Mononuclear cell (primary cell): ENCODE measurements at regions not wholly inside any gene's neighbourhood (a gene's known extent, or its start where the extent isn't known, plus 50 kb on each side); places are given as distances from the start of the nearest gene placed in this dataset.
"Not testable (repeated sequence)": the region's sequence is repeated elsewhere in the genome, so short reads cannot be mapped to it uniquely, and the experiment has no call there.

Experiments
- H3K27me3 ChIP-seq: 2 replicates; pipeline ENCODE4 v1.6.0; 2011; ENCODE audit warnings: low read length, control low read depth; ENCODE audit not compliant: insufficient read depth
- H3K4me1 ChIP-seq: 2 replicates; pipeline ENCODE4 v1.5.1; 2011; ENCODE audit warnings: mild to moderate bottlenecking, low read length, control low read depth; ENCODE audit not compliant: insufficient read depth
- H3K4me3 ChIP-seq: 2 replicates; pipeline ENCODE4 v1.5.1; 2011; ENCODE audit warnings: mild to moderate bottlenecking, low read length, moderate library complexity
- H3K9me3 ChIP-seq: 2 replicates; pipeline ENCODE4 v1.5.1; 2011; ENCODE audit warnings: low read depth, mild to moderate bottlenecking, control low read depth, low read length

DNA sequence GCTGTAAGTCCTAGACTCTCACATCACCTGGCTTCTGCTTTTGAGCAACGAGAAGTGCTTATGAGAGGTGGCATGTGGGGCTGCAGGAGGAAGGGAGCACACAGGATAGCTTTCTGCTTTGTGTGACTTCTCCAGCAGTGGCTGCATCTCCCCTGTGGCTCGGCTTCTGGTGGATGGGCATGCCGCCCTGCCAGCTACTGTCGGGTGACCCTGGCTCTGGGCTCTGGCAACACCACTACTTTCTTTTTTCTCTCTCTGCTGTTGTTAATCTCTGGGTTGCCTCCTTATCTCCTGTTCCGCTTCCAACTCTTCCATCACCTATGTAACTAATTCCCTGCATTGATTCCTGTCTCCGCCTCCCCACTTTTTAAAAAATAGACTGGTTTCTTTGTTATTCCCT lies 209.1 kb upstream of the DAAM1 start:
- no peaks in the 10 kb centered on the region for H3K9me3 ChIP-seq
- H3K4me3 ChIP-seq = no peak overlapping the region
- no peaks in the 10 kb centered on the region for H3K4me1 ChIP-seq
- no peaks in the 10 kb centered on the region for H3K27me3 ChIP-seq

DNA sequence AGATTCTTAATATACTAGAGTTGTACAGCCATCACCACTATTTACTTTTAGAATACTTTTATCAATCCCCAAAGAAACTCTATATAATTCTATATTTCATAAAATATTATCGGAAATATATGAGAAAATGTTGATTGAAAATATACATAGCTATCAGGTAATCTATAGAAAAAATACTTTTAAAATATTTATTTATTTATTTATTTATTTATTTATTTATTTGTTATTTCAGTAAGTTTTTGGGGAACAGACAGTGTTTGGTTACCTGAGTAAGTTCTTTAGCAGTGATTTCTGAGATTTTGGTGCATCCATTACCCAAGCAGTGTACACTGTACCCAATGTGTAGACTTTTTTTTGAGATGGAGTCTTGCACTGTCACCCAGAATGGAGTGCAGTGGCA lies 206.6 kb upstream of the DAAM1 start:
- Histone ChIP-seq H3K4me3 (no peak overlapping the region), H3K27me3 (no peaks in the 10 kb centered on the region), H3K9me3 (no peaks in the 10 kb centered on the region), H3K4me1 (no peaks in the 10 kb centered on the region)

DNA sequence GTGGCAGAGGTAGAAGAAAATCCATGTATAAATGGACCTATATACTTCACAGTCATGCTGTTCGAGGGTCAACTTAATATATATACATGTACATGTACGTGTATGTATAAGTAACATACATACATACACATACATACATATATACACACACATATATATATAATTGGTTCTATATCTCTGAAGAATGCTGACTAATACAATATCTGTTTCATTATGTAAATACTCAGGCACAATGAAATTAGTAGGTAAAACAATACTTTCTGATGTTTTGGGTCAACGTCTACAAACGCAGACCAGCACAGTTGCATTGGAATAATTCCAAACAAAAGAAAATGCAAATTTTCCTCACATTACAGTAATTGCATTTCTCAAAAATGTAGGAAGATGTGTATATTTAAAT lies 202.7 kb upstream of the DAAM1 start:
- H3K4me1 ChIP-seq = no peaks in the 10 kb centered on the region

DNA sequence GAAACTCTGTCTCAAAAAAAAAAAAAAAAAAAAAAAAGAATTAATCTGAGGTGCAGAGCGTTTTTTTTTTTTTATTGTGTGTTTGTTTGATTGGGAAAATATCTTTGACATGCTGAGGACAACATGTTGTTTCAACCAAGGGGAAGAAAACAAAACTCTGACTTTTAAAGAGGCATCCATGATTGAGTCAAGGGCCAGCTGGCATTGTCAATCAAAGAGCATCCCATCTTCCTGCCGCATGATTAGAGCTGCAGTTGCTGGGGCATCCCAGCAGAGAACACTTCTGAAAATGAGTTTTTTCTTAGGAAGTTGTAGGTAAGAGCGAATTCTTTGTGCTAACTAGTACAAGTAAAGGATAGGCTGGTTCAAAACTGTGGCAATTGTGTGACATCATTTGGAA lies 200.9 kb upstream of the DAAM1 start:
- Histone ChIP-seq H3K4me1 (no peaks in the 10 kb centered on the region), H3K9me3 (no peaks in the 10 kb centered on the region), H3K27me3 (no peaks in the 10 kb centered on the region), H3K4me3 (no peak overlapping the region)

More for the DNA sequence above, 202.7 kb upstream of the DAAM1 start:
- Histone ChIP-seq H3K9me3 (no peaks in the 10 kb centered on the region), H3K27me3 (no peaks in the 10 kb centered on the region), H3K4me3 (no peak overlapping the region)

- Histone ChIP-seq H3K27me3 (no peaks in the 10 kb centered on the region), H3K4me1 (no peaks in the 10 kb centered on the region), H3K9me3 (no peaks in the 10 kb centered on the region), H3K4me3 (no peak overlapping the region)
Observed at GRCh38 chr14:58992935-58993334, 195.5 kb upstream of the DAAM1 start.

GRCh38 chr14:58994130-58994529 lies 194.3 kb upstream of the DAAM1 start:
- Histone ChIP-seq H3K4me3 (no peak overlapping the region), H3K4me1 (no peaks in the 10 kb centered on the region), H3K27me3 (no peaks in the 10 kb centered on the region), H3K9me3 (no peaks in the 10 kb centered on the region)

- Histone ChIP-seq H3K4me3 (no peak overlapping the region), H3K4me1 (no peaks in the 10 kb centered on the region), H3K9me3 (no peaks in the 10 kb centered on the region), H3K27me3 (no peaks in the 10 kb centered on the region)
Observed at GRCh38 chr14:59004012-59004411, 184.5 kb upstream of the DAAM1 start.

DNA sequence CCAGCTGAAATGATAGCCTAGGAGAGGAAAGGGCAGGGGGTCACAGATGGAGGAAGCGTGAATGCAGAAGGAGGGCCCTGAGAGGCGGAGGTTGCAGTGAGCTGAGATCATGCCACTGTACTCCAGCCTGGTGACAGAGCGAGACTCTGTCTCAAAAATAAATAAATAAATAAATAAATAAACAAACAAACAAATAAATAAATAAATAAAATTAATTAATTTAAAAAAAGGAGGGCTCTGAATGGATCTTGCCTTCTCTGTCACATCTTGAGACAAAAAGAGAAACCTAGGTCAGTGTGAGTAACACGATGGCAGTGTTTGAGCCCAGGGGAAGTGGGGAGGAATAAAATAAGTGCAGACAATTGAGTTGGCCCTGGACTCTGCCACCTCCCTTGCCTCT lies 182.3 kb upstream of the DAAM1 start:
- not testable (repeated sequence) for H3K9me3 ChIP-seq, H3K4me3 ChIP-seq, H3K4me1 ChIP-seq, H3K27me3 ChIP-seq

- no peaks in the 10 kb centered on the region for H3K4me1 ChIP-seq
- peaks cover 5% of the 10 kb centered on the region for H3K9me3 ChIP-seq
- H3K27me3 ChIP-seq = no peaks in the 10 kb centered on the region
- H3K4me3 ChIP-seq = no peak overlapping the region
Observed at GRCh38 chr14:59009967-59010366, 178.5 kb upstream of the DAAM1 start.

- H3K4me3 ChIP-seq = no peak overlapping the region
- no peaks in the 10 kb centered on the region for H3K4me1 ChIP-seq
- no peaks in the 10 kb centered on the region for H3K27me3 ChIP-seq
- peaks cover 5% of the 10 kb centered on the region for H3K9me3 ChIP-seq
Observed at GRCh38 chr14:59013672-59014298, 174.7 kb upstream of the DAAM1 start.

- no peaks in the 10 kb centered on the region for H3K4me1 ChIP-seq
- H3K27me3 ChIP-seq = no peaks in the 10 kb centered on the region
- H3K9me3 ChIP-seq = peaks cover 5% of the 10 kb centered on the region
- H3K4me3 ChIP-seq = no peak overlapping the region
Observed at GRCh38 chr14:59015482-59015881, 173.0 kb upstream of the DAAM1 start.

DNA sequence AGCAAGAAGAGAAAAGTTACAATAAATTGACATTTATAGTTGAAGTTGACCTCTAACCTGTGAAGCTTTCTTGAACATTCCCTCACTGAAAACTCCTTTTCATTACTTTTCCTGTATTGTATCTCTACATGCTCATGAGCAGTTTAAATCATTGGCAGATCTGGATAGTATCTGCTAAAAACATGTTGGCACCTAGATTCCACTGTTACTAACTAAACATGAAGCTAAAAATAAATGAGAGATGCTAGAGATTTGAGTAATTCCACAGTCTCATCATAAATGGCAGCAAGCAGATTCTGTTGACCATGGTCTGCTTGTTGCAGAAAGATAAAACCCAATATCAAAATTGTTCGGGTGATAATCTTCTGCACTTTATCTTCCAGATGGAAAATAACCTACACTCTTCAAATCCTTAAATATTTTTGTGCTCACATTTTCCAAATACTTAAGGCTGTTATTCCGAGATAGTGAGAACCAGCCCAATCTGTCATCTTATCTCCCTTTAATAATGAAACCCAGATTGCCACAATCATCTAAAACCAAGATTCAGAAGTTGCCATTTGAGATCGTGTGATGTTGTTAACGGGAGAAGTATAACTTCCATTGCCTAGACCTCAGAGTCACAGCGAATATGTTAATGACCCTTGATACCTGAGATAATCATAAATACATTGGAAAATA lies 171.0 kb upstream of the DAAM1 start:
- peaks cover 2% of the 10 kb centered on the region for H3K9me3 ChIP-seq
- H3K4me3 ChIP-seq = no peak overlapping the region
- H3K4me1 ChIP-seq = no peaks in the 10 kb centered on the region
- no peaks in the 10 kb centered on the region for H3K27me3 ChIP-seq

- H3K9me3 ChIP-seq = no peaks in the 10 kb centered on the region
- no peaks in the 10 kb centered on the region for H3K4me1 ChIP-seq
- H3K27me3 ChIP-seq = no peaks in the 10 kb centered on the region
- H3K4me3 ChIP-seq = no peak overlapping the region
Observed at GRCh38 chr14:59018460-59018859, 170.0 kb upstream of the DAAM1 start.

DNA sequence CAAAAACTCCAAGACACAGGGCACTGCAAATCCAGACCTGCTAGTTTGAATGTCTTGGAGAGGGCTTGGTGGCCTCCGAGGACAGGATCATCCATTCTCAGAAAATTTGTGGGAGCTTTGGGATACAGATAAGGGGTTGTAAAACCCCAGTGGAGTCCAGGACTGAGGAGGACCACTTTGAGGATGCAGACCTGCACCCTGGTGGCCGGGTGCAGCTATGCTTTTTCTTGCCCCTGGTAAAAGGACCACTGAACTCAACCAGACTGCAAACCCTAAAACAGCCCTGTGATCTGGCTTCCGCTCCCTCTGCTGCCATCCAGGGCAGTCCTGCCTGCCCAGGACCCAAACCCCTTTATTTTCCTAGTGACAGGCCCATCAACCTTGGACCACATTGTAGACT lies 169.5 kb upstream of the DAAM1 start:
- no peak overlapping the region for H3K4me3 ChIP-seq
- no peaks in the 10 kb centered on the region for H3K9me3 ChIP-seq
- no peaks in the 10 kb centered on the region for H3K27me3 ChIP-seq
- H3K4me1 ChIP-seq = no peaks in the 10 kb centered on the region

- Histone ChIP-seq H3K27me3 (no peaks in the 10 kb centered on the region), H3K4me1 (no peaks in the 10 kb centered on the region), H3K9me3 (no peaks in the 10 kb centered on the region), H3K4me3 (no peak overlapping the region)
Observed at GRCh38 chr14:59020382-59020781, 168.1 kb upstream of the DAAM1 start.

- H3K4me3 ChIP-seq = no peak overlapping the region
- no peaks in the 10 kb centered on the region for H3K27me3 ChIP-seq
- no peaks in the 10 kb centered on the region for H3K9me3 ChIP-seq
- no peaks in the 10 kb centered on the region for H3K4me1 ChIP-seq
Observed at GRCh38 chr14:59022144-59022543, 166.3 kb upstream of the DAAM1 start.
